Gastrocnemius medialis (tissue), 4 donors: ENCODE measurements at regions not wholly inside any gene's neighbourhood (a gene's known extent, or its start where the extent isn't known, plus 50 kb on each side); places are given as distances from the start of the nearest gene placed in this dataset.

Experiments used
- ATAC-seq, 2 donors: fragments of 150-250 bp; one replicate each; pipeline ENCODE4 v1.9.1; 2016
- DNase-seq, 2 donors: peaks; one replicate each; pipeline ENCODE4 v3.0.0-alpha.2; 2019
- H3K27ac ChIP-seq, 4 donors: fragments of 200-600 bp; sonication (generic); 1 replicate in 1 of 4; 2 replicates in 3 of 4; pipeline ENCODE4 v1.5.1; 2016 to 2018; ENCODE audit warnings: mild to moderate bottlenecking in 2 of 4, moderate library complexity in 1 of 4
- H3K27me3 ChIP-seq, 3 donors: fragments of 200-600 bp; sonication (generic) in 2 of 3; 1 replicate in 1 of 3; 2 replicates in 2 of 3; pipeline versions ENCODE4 v1.5.1 to v1.6.0; 2016 to 2019; ENCODE audit warnings: mild to moderate bottlenecking in 1 of 3, moderate library complexity in 1 of 3
- H3K36me3 ChIP-seq, 2 donors: fragments of 200-600 bp; sonication (generic) in 1 of 2; one replicate each; pipeline ENCODE4 v1.5.1; 2017 to 2018
- H3K4me1 ChIP-seq, 2 donors: fragments of 200-600 bp; sonication (generic) in 1 of 2; one replicate each; pipeline ENCODE4 v1.5.1; 2016 to 2017; ENCODE audit warnings: mild to moderate bottlenecking in 2 of 2
- H3K4me3 ChIP-seq, 4 donors: fragments of 200-600 bp; sonication (generic) in 3 of 4; 1 replicate in 1 of 4; 2 replicates in 3 of 4; pipeline ENCODE4 v1.5.1; 2016 to 2019; ENCODE audit warnings: mild to moderate bottlenecking in 2 of 4
- H3K9me3 ChIP-seq, 3 donors: fragments of 200-600 bp; sonication (generic) in 2 of 3; 1 replicate in 1 of 3; 2 replicates in 2 of 3; pipeline ENCODE4 v1.5.1; 2016 to 2019
- CTCF ChIP-seq, 5 experiments: fragments of 450-650 bp in 3 of 5; fragments of 200-600 bp in 2 of 5; sonication (generic) in 2 of 5; IDR thresholded peaks in 4 of 5; conservative IDR thresholded peaks in 1 of 5; 1 replicate in 4 of 5; 2 replicates in 1 of 5; pipeline ENCODE4 v1.5.1; 2016 to 2019; ENCODE audit warnings: antibody characterized with exemption in 5 of 5, mild to moderate bottlenecking in 3 of 5, moderate library complexity in 3 of 5
- POLR2A ChIP-seq, 2 donors: fragments of 450-650 bp; IDR thresholded peaks; one replicate each; pipeline ENCODE4 v1.6.1; 2017; ENCODE audit warnings: antibody characterized with exemption in 2 of 2, mild to moderate bottlenecking in 2 of 2, moderate library complexity in 2 of 2
- in situ Hi-C, 4 donors: fragments of 200-750 bp; cut with MboI; loops; one replicate each; pipeline versions ENCODE4 v1.15.0 to v1.8.0; 2017; ENCODE audit warnings: low sequenced_read_pairs in 4 of 4
- intact Hi-C: fragments of 100-400 bp; cut with DNase I; formaldehyde crosslinking; loops from one replicate; pipeline ENCODE4 v1.15.1; 2023; ENCODE audit warnings: low total_unique reads

GRCh38 chr3:30222441-30222840, 384.0 kb upstream of the TGFBR2 start:
- Histone ChIP-seq H3K4me1 (peaks cover under 1 to 4% of the 10 kb centered on the region in 2 donors), H3K27ac (no peak overlapping the region), H3K9me3 (no peaks in the 10 kb centered on the region), H3K36me3 (no peaks in the 10 kb centered on the region), H3K4me3 (no peak overlapping the region), H3K27me3 (no peaks in the 10 kb centered on the region)
- DNase-seq: no peak
- in situ Hi-C loops: no loop called here
- no peak for TF ChIP-seq POLR2A (IDR thresholded peaks at IDR 0.05)
- no peak for TF ChIP-seq CTCF (IDR thresholded peaks at IDR 0.05 in 4 of 5, conservative IDR thresholded peaks at IDR 0.05 in 1 of 5)
- intact Hi-C loops: no loop called here
- ATAC-seq: no peak

DNA sequence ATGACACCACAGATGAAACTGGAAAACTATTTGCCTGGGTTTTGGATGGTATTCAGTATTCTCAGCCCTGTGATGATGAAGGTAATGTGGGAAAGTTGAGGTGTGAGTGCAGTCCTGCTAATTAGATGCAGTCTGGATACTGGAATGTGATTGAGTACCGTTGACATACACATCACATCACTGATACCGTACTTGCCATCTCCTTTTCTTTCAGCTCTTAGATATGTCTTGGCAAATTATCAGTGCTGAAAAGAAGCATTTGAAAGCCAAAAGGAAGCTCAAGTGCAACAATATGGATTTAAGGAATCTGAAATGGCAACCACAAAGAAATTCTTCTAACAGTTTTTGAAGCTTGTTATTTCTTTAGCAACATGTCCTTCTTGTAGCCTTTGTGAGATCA, 381.4 kb upstream of the TGFBR2 start:
- no peaks in the 10 kb centered on the region for H3K9me3 ChIP-seq
- intact Hi-C loops: no loop called here
- H3K4me1 ChIP-seq: peaks cover 5 to 13% of the 10 kb centered on the region in 2 donors
- H3K4me3 ChIP-seq: no peak overlapping the region
- no peaks in the 10 kb centered on the region for H3K27me3 ChIP-seq
- no peaks in the 10 kb centered on the region for H3K36me3 ChIP-seq
- TF ChIP-seq POLR2A (IDR thresholded peaks at IDR 0.05) (no peak), CTCF (IDR thresholded peaks at IDR 0.05 in 4 of 5, conservative IDR thresholded peaks at IDR 0.05 in 1 of 5) (no peak)
- H3K27ac ChIP-seq: no peak overlapping the region
- no peak for ATAC-seq
- DNase-seq: no peak
- in situ Hi-C loops: no loop called here

DNA sequence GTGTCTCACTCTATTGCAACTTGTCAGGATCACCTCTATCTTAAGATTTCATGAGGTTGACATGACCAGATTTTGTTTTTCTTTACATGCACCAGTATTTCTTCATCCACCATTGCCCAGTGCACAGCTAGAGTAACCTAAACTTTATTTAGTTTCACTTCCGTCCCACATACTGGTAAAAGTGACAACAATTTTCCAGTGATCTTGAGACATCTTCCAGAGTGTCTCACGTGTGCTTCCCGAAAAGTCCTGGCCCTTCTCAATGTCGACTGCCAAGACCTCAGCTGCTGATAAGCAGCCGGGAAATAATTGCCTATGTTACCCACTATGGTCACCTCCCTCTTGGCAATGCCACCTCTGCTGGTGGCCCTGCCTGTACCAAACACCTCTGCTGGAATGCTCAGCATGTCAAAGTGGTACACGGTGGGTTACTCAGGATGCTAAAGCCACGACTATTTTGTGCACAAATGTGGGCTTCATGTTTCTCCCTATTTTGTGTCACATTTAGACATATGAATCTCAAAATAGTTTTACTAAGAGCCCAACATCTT, 379.7 kb upstream of the TGFBR2 start:
- Histone ChIP-seq H3K4me1 (peaks cover 12 to 16% of the 10 kb centered on the region in 2 donors), H3K9me3 (no peaks in the 10 kb centered on the region), H3K27me3 (no peaks in the 10 kb centered on the region), H3K36me3 (no peaks in the 10 kb centered on the region), H3K27ac (no peak overlapping the region), H3K4me3 (no peak overlapping the region)
- intact Hi-C loops: no loop called here
- no peak for ATAC-seq
- in situ Hi-C loops: no loop called here
- DNase-seq: no peak
- TF ChIP-seq POLR2A (IDR thresholded peaks at IDR 0.05) (no peak), CTCF (IDR thresholded peaks at IDR 0.05 in 4 of 5, conservative IDR thresholded peaks at IDR 0.05 in 1 of 5) (no peak)

- intact Hi-C loops: no loop called here
- Histone ChIP-seq H3K4me1 (peaks cover 16 to 21% of the 10 kb centered on the region in 2 donors), H3K4me3 (no peak overlapping the region), H3K36me3 (no peaks in the 10 kb centered on the region), H3K27ac (peak overlapping the region in 2 of 4 donors; percentile 38 to 47), H3K27me3 (no peaks in the 10 kb centered on the region), H3K9me3 (no peaks in the 10 kb centered on the region)
- ATAC-seq (peak; percentile 58 to 70), DNase-seq (no peak)
- in situ Hi-C loops: no loop called here
- no peak for TF ChIP-seq POLR2A (IDR thresholded peaks at IDR 0.05)
Observed at GRCh38 chr3:30227571-30228301, 378.7 kb upstream of the TGFBR2 start.

- intact Hi-C loops (no loop called here), in situ Hi-C loops (no loop called here)
- no peak for ATAC-seq
- peak overlapping the region in 2 of 4 donors; percentile 24 to 47 for H3K27ac ChIP-seq
- peaks cover 16 to 22% of the 10 kb centered on the region in 2 donors for H3K4me1 ChIP-seq
- no peaks in the 10 kb centered on the region for H3K36me3 ChIP-seq
- no peaks in the 10 kb centered on the region for H3K27me3 ChIP-seq
- no peak overlapping the region for H3K4me3 ChIP-seq
- TF ChIP-seq CTCF (IDR thresholded peaks at IDR 0.05 in 4 of 5, conservative IDR thresholded peaks at IDR 0.05 in 1 of 5) (no peak), POLR2A (IDR thresholded peaks at IDR 0.05) (no peak)
- DNase-seq: no peak
- H3K9me3 ChIP-seq: no peaks in the 10 kb centered on the region
Observed at GRCh38 chr3:30228302-30228631, 378.1 kb upstream of the TGFBR2 start.
